LNCaP clone FGC (cell line): ENCODE measurements at regions not wholly inside any gene's neighbourhood (a gene's known extent, or its start where the extent isn't known, plus 50 kb on each side); places are given as distances from the start of the nearest gene placed in this dataset.
A peak's percentile ranks its signal among the peaks of the same experiment; 100 is the strongest.

Experiments
- DNase-seq: peaks from one replicate; pipeline ENCODE4 v3.0.0-alpha.2; 2011; ENCODE audit warnings: low read depth
- H3K4me3 ChIP-seq: 2 replicates; pipeline ENCODE4 v1.5.1; 2011; ENCODE audit warnings: mild to moderate bottlenecking, low read depth, low read length, control low read depth
- CTCF ChIP-seq: IDR thresholded peaks from 2 replicates; pipeline ENCODE4 v1.5.1; 2012; ENCODE audit warnings: mild to moderate bottlenecking; ENCODE audit not compliant: control insufficient read depth, insufficient read depth; ENCODE audit errors: extremely low read depth

- no peak overlapping the region for H3K4me3 ChIP-seq
- TF ChIP-seq CTCF: no peak
- DNase-seq: no peak
Measured at GRCh38 chr10:36899652-36900051, 225.7 kb upstream of the ANKRD30A start.

GRCh38 chr10:36888925-36889573 is 236.3 kb upstream of the ANKRD30A start:
- DNase-seq: no peak
- TF ChIP-seq CTCF: peak; percentile 73
- H3K4me3 ChIP-seq: no peak overlapping the region

GRCh38 chr10:36886303-36886891 is 239.0 kb upstream of the ANKRD30A start:
- H3K4me3 ChIP-seq: no peak overlapping the region
- no peak for DNase-seq
- TF ChIP-seq CTCF: no peak

GRCh38 chr10:36885746-36886145 is 239.7 kb upstream of the ANKRD30A start:
- no peak for DNase-seq
- H3K4me3 ChIP-seq: no peak overlapping the region
- no peak for TF ChIP-seq CTCF

- no peak for TF ChIP-seq CTCF
- DNase-seq: no peak
- no peak overlapping the region for H3K4me3 ChIP-seq
Measured at GRCh38 chr10:36882781-36883180, 242.6 kb upstream of the ANKRD30A start.

GRCh38 chr10:36880898-36881297 is 244.5 kb upstream of the ANKRD30A start:
- H3K4me3 ChIP-seq: no peak overlapping the region
- peak; percentile 70 for TF ChIP-seq CTCF
- peak; percentile 14 for DNase-seq
